B cell (primary cell): ENCODE measurements at regions not wholly inside any gene's neighbourhood (a gene's known extent, or its start where the extent isn't known, plus 50 kb on each side); places are given as distances from the start of the nearest gene placed in this dataset.
"Not testable (repeated sequence)": the region's sequence is repeated elsewhere in the genome, so short reads cannot be mapped to it uniquely, and the experiment has no call there.

ENCODE experiments used
- ATAC-seq: fragments of 200-7000 bp; cut with Tn5 transposase; one replicate; pipeline ENCODE4 v1.10.0; 2021; ENCODE audit warnings: low read depth, mild to moderate bottlenecking, moderate number of reproducible peaks, moderate library complexity
- CTCF ChIA-PET: fragments of 350-600 bp; sonication (Branson Sonifier 250); formaldehyde crosslinking; loops from one replicate; lab custom pipeline; 2021; ENCODE audit warnings: antibody characterized with exemption, inconsistent platforms; lab: Charles Lee
- POLR2A ChIA-PET: fragments of 350-600 bp; sonication (Branson Sonifier 250); formaldehyde crosslinking; loops from one replicate; lab custom pipeline; 2021; ENCODE audit warnings: antibody characterized with exemption; lab: Charles Lee
- DNase-seq: peaks from one replicate; pipeline ENCODE4 v3.0.0; 2013
- H2AFZ ChIP-seq: 2 replicates; pipeline ENCODE4 v1.6.1; 2012; ENCODE audit warnings: mild to moderate bottlenecking, low read depth, low read length; ENCODE audit not compliant: insufficient read depth, poor library complexity, severe bottlenecking
- H3K27ac ChIP-seq, 2 donors: 1 replicate in 1 of 2; 2 replicates in 1 of 2; pipeline ENCODE4 v1.5.1; 2012 to 2013; ENCODE audit warnings: low read length in 2 of 2, mild to moderate bottlenecking in 2 of 2, moderate library complexity in 1 of 2
- H3K27me3 ChIP-seq, 4 experiments: fragments of 200-600 bp in 1 of 4; sonication (generic) in 1 of 4; replicated peaks in 1 of 4; 1 replicate in 2 of 4; 2 replicates in 2 of 4; pipeline versions ENCODE4 v1.6.1 to v1.7.0; 2013 to 2016; ENCODE audit warnings: low read length in 3 of 4, mild to moderate bottlenecking in 2 of 4, mixed read lengths in 1 of 4, moderate library complexity in 1 of 4; ENCODE audit not compliant: insufficient read depth in 4 of 4, control insufficient read depth in 3 of 4; ENCODE audit errors: control extremely low read depth in 1 of 4
- H3K36me3 ChIP-seq, 2 experiments: replicated peaks in 1 of 2; 1 replicate in 1 of 2; 2 replicates in 1 of 2; pipeline versions ENCODE4 v1.6.1 to v1.7.1; 2013; ENCODE audit warnings: low read length in 1 of 2; ENCODE audit not compliant: insufficient read depth in 2 of 2, control insufficient read depth in 1 of 2; ENCODE audit errors: control extremely low read depth in 1 of 2, extremely low read depth in 1 of 2
- H3K4me1 ChIP-seq, 2 donors: fragments of 200-600 bp in 1 of 2; sonication (generic) in 1 of 2; 1 replicate in 1 of 2; 2 replicates in 1 of 2; pipeline versions ENCODE4 v1.5.1 to v1.6.1; 2013 to 2017; ENCODE audit warnings: low read length in 2 of 2; ENCODE audit not compliant: control insufficient read depth in 2 of 2, insufficient read depth in 2 of 2
- H3K4me2 ChIP-seq: replicated peaks from 2 replicates; pipeline ENCODE3; 2012; ENCODE audit warnings: mild to moderate bottlenecking, low read depth, low read length; ENCODE audit not compliant: poor library complexity, severe bottlenecking
- H3K4me3 ChIP-seq, 5 experiments: fragments of 200-600 bp in 1 of 5; sonication (generic) in 1 of 5; 1 replicate in 3 of 5; 2 replicates in 2 of 5; pipeline versions ENCODE4 v1.5.1 to v1.7.0; 2011 to 2016; ENCODE audit warnings: low read length in 4 of 5, mild to moderate bottlenecking in 4 of 5, low read depth in 2 of 5, control low read depth in 1 of 5, moderate library complexity in 1 of 5; ENCODE audit not compliant: insufficient read depth in 1 of 5; ENCODE audit errors: control extremely low read depth in 1 of 5, extremely low read depth in 1 of 5
- H3K79me2 ChIP-seq: fragments of 200-600 bp; sonication (generic); one replicate; pipeline ENCODE4 v1.6.0; 2016; ENCODE audit warnings: low read length; ENCODE audit not compliant: control insufficient read depth, insufficient read depth
- H3K9ac ChIP-seq: fragments of 200-600 bp; sonication (generic); 2 replicates; pipeline ENCODE4 v1.6.1; 2017; ENCODE audit warnings: mild to moderate bottlenecking, low read length, moderate library complexity
- H3K9me3 ChIP-seq, 3 donors: one replicate each; pipeline versions ENCODE4 v1.6.1 to v1.7.1; 2013; ENCODE audit warnings: low read length in 2 of 3; ENCODE audit not compliant: control insufficient read depth in 2 of 3, insufficient read depth in 1 of 3; ENCODE audit errors: control extremely low read depth in 1 of 3
- H4K20me1 ChIP-seq: 2 replicates; pipeline ENCODE4 v1.6.0; 2012; ENCODE audit warnings: mild to moderate bottlenecking, low read length; ENCODE audit not compliant: insufficient read depth, control insufficient read depth, poor library complexity, severe bottlenecking
- H3K27ac Mint-ChIP-seq: one replicate; pipeline ENCODE4 v1.8.0; 2021; ENCODE audit warnings: mixed read lengths
- H3K27me3 Mint-ChIP-seq: one replicate; pipeline ENCODE4 v1.8.0; 2021; ENCODE audit warnings: mixed read lengths
- H3K4me1 Mint-ChIP-seq: one replicate; pipeline ENCODE4 v1.8.0; 2021; ENCODE audit warnings: mixed read lengths
- H3K4me3 Mint-ChIP-seq: one replicate; pipeline ENCODE4 v1.8.0; 2021; ENCODE audit warnings: mixed read lengths
- H3K9me3 Mint-ChIP-seq: one replicate; pipeline ENCODE4 v1.8.0; 2022; ENCODE audit warnings: mixed read lengths; ENCODE audit not compliant: insufficient read depth
- WGBS: methylation state at CpG from one replicate; pipeline ENCODE4 v1.1.5; 2013; ENCODE audit warnings: missing lambda C conversion rate; ENCODE audit not compliant: insufficient coverage; 5-methylcytosine and 5-hydroxymethylcytosine counted together
- intact Hi-C: fragments of 100-400 bp; cut with micrococcal nuclease; formaldehyde crosslinking; loops from one replicate; pipeline ENCODE4 v1.10.0; 2022

- H3K27me3 Mint-ChIP-seq, CTCF ChIA-PET, H3K36me3 ChIP-seq, H3K4me2 ChIP-seq, H3K27me3 ChIP-seq, H3K9me3 Mint-ChIP-seq, H3K79me2 ChIP-seq, POLR2A ChIA-PET, H3K27ac ChIP-seq, H3K4me3 Mint-ChIP-seq, H3K9ac ChIP-seq, DNase-seq, H2AFZ ChIP-seq, H3K27ac Mint-ChIP-seq, H4K20me1 ChIP-seq, H3K4me1 Mint-ChIP-seq, H3K9me3 ChIP-seq, H3K4me1 ChIP-seq, ATAC-seq, H3K4me3 ChIP-seq, intact Hi-C loops: not testable (repeated sequence)
- no CpG with 5 or more reads among the region's 2 CpGs for WGBS
Observed at GRCh38 chr22:11369612-11370307, 4158.2 kb upstream of the OR11H1 start.

DNA sequence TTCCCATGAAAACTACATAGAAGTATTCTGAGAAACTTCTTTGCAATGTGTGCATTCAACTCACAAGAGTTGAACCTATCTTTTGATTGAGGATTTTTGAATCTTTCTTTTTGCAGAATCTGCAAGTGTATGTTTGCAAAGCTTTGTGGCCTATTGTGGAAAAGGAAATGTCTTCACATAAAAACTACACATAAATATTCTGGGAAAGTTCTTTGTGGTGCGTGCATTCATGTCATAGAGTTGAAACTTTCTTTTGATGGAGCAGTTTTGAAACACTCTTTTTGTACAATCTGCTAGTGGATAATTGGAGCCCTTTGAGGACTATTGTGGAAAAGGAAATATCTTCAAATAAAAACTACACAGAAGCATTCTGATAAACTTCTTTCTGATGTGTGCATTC is 4157.7 kb upstream of the OR11H1 start:
- H4K20me1 ChIP-seq, H3K4me1 Mint-ChIP-seq, H3K4me2 ChIP-seq, H3K9me3 ChIP-seq, intact Hi-C loops, H3K27ac ChIP-seq, H3K4me3 Mint-ChIP-seq, H3K36me3 ChIP-seq, H3K4me1 ChIP-seq, H3K79me2 ChIP-seq, ATAC-seq, H2AFZ ChIP-seq, H3K27me3 ChIP-seq, H3K27me3 Mint-ChIP-seq, H3K27ac Mint-ChIP-seq, CTCF ChIA-PET, H3K9me3 Mint-ChIP-seq, DNase-seq, H3K9ac ChIP-seq, POLR2A ChIA-PET, H3K4me3 ChIP-seq: not testable (repeated sequence)
- WGBS: no CpG with 5 or more reads among the region's 1 CpG
